Uterus (tissue), 2 donors: ENCODE measurements at regions not wholly inside any gene's neighbourhood (a gene's known extent, or its start where the extent isn't known, plus 50 kb on each side); places are given as distances from the start of the nearest gene placed in this dataset.

ENCODE experiments used
- POLR2A ChIP-seq, 2 donors: fragments of 450-650 bp; IDR thresholded peaks; one replicate each; pipeline ENCODE4 v1.6.1; 2016; ENCODE audit warnings: antibody characterized with exemption in 2 of 2, mild to moderate bottlenecking in 1 of 2, moderate library complexity in 1 of 2
- TF ChIP-seq, protein P1 (sequence below), 4 experiments: fragments of 200-600 bp in 2 of 4; fragments of 450-650 bp in 2 of 4; sonication (generic) in 2 of 4; IDR thresholded peaks; one replicate each; pipeline ENCODE4 v1.5.1; 2016 to 2019; ENCODE audit warnings: antibody characterized with exemption in 4 of 4, mild to moderate bottlenecking in 2 of 4, moderate library complexity in 1 of 4

DNA sequence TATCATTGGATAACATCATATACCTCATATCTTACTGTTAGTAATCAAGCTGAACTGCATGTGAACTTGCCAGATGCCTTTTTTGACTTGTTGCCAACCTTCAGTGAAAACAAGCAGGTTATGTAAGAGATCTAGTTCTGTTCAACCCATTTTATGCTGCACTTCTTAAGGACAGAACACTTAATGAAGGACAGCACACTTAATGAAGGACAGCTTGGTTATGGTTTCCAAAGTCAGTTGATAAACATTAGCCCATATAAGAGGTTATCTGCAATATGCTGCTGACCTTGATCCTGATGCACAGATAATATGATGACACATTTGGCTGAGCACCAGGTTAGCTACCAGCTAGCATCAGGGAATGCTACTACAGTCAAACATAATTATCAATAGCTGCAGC is 358.7 kb upstream of the PDGFD start:
- TF ChIP-seq, protein P1, sequence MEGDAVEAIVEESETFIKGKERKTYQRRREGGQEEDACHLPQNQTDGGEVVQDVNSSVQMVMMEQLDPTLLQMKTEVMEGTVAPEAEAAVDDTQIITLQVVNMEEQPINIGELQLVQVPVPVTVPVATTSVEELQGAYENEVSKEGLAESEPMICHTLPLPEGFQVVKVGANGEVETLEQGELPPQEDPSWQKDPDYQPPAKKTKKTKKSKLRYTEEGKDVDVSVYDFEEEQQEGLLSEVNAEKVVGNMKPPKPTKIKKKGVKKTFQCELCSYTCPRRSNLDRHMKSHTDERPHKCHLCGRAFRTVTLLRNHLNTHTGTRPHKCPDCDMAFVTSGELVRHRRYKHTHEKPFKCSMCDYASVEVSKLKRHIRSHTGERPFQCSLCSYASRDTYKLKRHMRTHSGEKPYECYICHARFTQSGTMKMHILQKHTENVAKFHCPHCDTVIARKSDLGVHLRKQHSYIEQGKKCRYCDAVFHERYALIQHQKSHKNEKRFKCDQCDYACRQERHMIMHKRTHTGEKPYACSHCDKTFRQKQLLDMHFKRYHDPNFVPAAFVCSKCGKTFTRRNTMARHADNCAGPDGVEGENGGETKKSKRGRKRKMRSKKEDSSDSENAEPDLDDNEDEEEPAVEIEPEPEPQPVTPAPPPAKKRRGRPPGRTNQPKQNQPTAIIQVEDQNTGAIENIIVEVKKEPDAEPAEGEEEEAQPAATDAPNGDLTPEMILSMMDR (IDR thresholded peaks at IDR 0.05) = no peak
- no peak for TF ChIP-seq POLR2A (IDR thresholded peaks at IDR 0.05)
